OCI-LY1 (cell line): ENCODE measurements at regions not wholly inside any gene's neighbourhood (a gene's known extent, or its start where the extent isn't known, plus 50 kb on each side); places are given as distances from the start of the nearest gene placed in this dataset.
A peak's percentile ranks its signal among the peaks of the same experiment; 100 is the strongest.

Experiments used
- H2AFZ ChIP-seq: fragments of 200-600 bp; sonication (generic), shearing (Covaris generic); 2 replicates; pipeline ENCODE4 v1.6.0; 2014; ENCODE audit warnings: antibody characterized with exemption, mild to moderate bottlenecking, low read length
- H3F3A ChIP-seq: fragments of 200-600 bp; sonication (generic), shearing (Covaris generic); 2 replicates; pipeline ENCODE4 v1.6.0; 2014; ENCODE audit warnings: mild to moderate bottlenecking, antibody characterized with exemption, low read length, moderate library complexity; ENCODE audit not compliant: insufficient read depth
- H3K27ac ChIP-seq: fragments of 200-600 bp; sonication (generic); 2 replicates; pipeline ENCODE4 v1.5.1; 2014; ENCODE audit warnings: low read length, mixed run types, mild to moderate bottlenecking, low read depth; ENCODE audit not compliant: poor library complexity, severe bottlenecking
- H3K27me3 ChIP-seq: fragments of 200-600 bp; sonication (generic); 2 replicates; pipeline ENCODE4 v1.6.0; 2014; ENCODE audit warnings: antibody characterized with exemption, mild to moderate bottlenecking, low read length, moderate library complexity; ENCODE audit not compliant: insufficient read depth
- H3K36me3 ChIP-seq: fragments of 200-600 bp; sonication (generic); 2 replicates; pipeline ENCODE4 v1.6.1; 2014; ENCODE audit warnings: mild to moderate bottlenecking, antibody characterized with exemption, low read length, moderate library complexity, mixed read lengths; ENCODE audit not compliant: insufficient read depth
- H3K4me1 ChIP-seq: fragments of 200-600 bp; sonication (generic); 2 replicates; pipeline ENCODE4 v1.5.1; 2014; ENCODE audit warnings: mild to moderate bottlenecking, low read length, moderate library complexity; ENCODE audit not compliant: insufficient read depth, severe bottlenecking
- H3K4me2 ChIP-seq: fragments of 200-600 bp; sonication (generic), shearing (Covaris generic); 2 replicates; pipeline ENCODE4 v1.6.1; 2014; ENCODE audit warnings: low read length
- H3K4me3 ChIP-seq: fragments of 200-600 bp; sonication (generic); 2 replicates; pipeline ENCODE4 v1.5.1; 2014; ENCODE audit warnings: low read length, low read depth, mild to moderate bottlenecking, mixed read lengths; ENCODE audit not compliant: poor library complexity, severe bottlenecking
- H3K79me2 ChIP-seq: fragments of 200-600 bp; shearing (Covaris generic); 2 replicates; pipeline ENCODE4 v1.6.1; 2016; ENCODE audit warnings: mixed run types, low read length, mixed read lengths; ENCODE audit not compliant: insufficient read depth
- H3K9ac ChIP-seq: fragments of 200-600 bp; sonication (generic), shearing (Covaris generic); 2 replicates; pipeline ENCODE4 v1.6.1; 2014; ENCODE audit warnings: mild to moderate bottlenecking, low read length, mixed read lengths
- H3K9me2 ChIP-seq: fragments of 200-600 bp; sonication (generic), shearing (Covaris generic); 2 replicates; pipeline ENCODE4 v1.6.1; 2014; ENCODE audit warnings: low read depth, mild to moderate bottlenecking, low read length, mixed read lengths
- H3K9me3 ChIP-seq: fragments of 200-600 bp; shearing (Covaris generic); 2 replicates; pipeline ENCODE4 v1.6.1; 2014; ENCODE audit warnings: low read length, mixed read lengths
- H4K20me1 ChIP-seq: fragments of 200-600 bp; sonication (generic), shearing (Covaris generic); 2 replicates; pipeline ENCODE4 v1.6.0; 2016; ENCODE audit warnings: mild to moderate bottlenecking, low read length; ENCODE audit not compliant: insufficient read depth
- EZH2 ChIP-seq: fragments of 200-600 bp; sonication (generic), shearing (Covaris generic); IDR thresholded peaks from 2 replicates; pipeline ENCODE4 v1.8.0; 2017; ENCODE audit warnings: borderline replicate concordance, mixed run types, mild to moderate bottlenecking, antibody characterized with exemption, low read length, moderate library complexity, mixed read lengths
- TF ChIP-seq, protein P1 (sequence below): fragments of 200-600 bp; sonication (generic), shearing (Covaris generic); IDR thresholded peaks from 2 replicates; pipeline ENCODE4 v1.5.1; 2017; ENCODE audit warnings: mild to moderate bottlenecking, antibody characterized with exemption, low read length, moderate library complexity, mixed read lengths

DNA sequence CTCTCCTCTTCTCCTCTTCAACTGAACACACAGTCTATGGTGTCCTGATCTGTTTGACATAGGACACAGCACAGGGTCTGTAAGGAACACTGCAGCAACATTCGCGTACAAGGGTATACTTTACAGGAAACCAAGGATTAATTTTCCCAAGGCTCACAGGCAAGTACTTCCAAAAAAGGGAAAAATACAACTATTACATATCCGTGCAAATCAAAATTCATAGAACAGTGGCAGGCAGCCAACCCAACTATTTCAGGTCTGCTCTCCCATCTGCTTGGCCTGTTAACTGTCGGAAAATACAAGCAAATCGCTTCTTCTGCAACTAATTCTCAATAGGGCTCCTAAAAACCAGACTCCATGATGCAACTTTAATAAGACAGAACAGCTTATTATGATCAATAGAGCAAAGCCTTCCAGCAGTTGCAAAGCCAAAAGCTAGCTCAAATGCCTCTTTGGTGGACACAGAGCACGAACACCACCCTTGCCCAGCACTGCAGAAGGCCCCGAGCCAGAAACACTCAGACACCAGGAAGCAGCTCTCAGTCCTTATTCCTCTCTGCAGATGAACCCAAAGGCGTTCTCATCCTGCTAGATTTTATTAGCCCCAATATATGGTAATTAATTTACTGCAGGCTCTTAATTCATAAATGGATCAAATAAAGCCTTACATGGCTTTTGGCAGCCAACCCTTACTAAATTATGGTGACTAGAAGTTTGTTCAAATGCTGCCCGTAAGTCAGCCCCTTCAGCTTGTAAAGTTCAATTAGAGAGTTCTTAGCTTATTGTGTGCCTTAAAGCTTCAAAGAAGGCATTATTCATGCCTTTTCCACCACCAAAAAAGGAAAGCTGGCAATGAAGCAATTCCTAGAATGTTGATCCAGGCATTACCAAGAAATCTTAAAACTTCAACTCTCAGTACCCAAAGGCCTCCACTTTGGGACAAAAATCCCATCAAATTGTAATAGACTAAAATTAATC lies 68.8 kb downstream of the ZNF608 start:
- H2AFZ ChIP-seq = no peak overlapping the region

DNA sequence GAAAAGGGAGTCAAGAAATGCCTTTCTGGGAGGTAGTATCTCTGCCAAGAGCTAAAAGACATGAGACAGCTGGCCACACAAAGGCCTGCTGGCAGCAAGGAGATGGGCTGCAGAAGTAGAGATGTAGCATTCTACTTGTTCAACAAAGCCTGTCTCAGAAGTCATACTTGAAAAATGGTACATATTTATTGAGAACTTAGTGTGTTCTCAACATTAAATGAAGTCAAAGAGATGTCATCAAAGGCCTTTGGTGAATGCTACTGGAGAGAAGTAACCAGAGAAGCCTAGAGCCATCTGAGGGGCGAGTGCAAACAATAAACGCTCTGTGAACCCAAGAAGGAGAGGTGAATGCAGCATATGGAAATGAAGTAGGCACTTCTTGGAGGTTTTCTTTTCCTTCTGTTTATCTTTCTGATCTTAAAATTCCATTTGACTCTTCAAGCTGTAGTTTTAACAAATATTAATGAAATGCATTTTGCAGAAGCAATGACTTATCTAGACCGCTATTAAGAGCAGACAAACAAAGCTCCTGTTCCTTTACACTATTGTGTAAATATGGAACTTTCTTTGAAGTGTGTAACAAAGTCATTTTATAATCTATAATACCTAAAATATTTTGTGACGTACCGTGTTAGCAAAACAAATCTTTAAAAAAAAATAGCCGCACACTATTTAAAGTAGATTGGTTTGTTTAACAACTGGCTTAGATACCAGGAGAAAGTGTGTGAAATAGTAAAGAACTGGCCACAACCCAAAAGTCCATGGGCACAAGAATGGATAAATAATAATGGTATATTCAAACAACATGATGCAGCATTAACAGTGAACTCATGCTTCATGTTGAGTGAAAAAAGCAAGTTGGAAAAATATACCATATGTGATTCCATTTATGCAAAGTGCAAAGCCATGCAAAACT lies 70.2 kb downstream of the ZNF608 start:
- H3K4me2 ChIP-seq = no peak overlapping the region
- H3K79me2 ChIP-seq = peaks cover 98% of the 10 kb centered on the region
- H3K27ac ChIP-seq = peak overlapping the region; percentile 5
- H3K4me3 ChIP-seq = no peak overlapping the region
- peaks cover 92% of the 10 kb centered on the region for H3K4me1 ChIP-seq
- no peak overlapping the region for H3K9ac ChIP-seq
- no peaks in the 10 kb centered on the region for H3K27me3 ChIP-seq
- H3K9me3 ChIP-seq = no peaks in the 10 kb centered on the region
- H3F3A ChIP-seq = no peaks in the 10 kb centered on the region
- peaks cover 26% of the 10 kb centered on the region; the same call in 1 of the 2 replicates for H3K36me3 ChIP-seq
- H4K20me1 ChIP-seq = no peaks in the 10 kb centered on the region
- TF ChIP-seq EZH2 = no peak
- TF ChIP-seq, protein P1, sequence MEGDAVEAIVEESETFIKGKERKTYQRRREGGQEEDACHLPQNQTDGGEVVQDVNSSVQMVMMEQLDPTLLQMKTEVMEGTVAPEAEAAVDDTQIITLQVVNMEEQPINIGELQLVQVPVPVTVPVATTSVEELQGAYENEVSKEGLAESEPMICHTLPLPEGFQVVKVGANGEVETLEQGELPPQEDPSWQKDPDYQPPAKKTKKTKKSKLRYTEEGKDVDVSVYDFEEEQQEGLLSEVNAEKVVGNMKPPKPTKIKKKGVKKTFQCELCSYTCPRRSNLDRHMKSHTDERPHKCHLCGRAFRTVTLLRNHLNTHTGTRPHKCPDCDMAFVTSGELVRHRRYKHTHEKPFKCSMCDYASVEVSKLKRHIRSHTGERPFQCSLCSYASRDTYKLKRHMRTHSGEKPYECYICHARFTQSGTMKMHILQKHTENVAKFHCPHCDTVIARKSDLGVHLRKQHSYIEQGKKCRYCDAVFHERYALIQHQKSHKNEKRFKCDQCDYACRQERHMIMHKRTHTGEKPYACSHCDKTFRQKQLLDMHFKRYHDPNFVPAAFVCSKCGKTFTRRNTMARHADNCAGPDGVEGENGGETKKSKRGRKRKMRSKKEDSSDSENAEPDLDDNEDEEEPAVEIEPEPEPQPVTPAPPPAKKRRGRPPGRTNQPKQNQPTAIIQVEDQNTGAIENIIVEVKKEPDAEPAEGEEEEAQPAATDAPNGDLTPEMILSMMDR = no peak
- no peaks in the 10 kb centered on the region for H3K9me2 ChIP-seq
- no peak overlapping the region for H2AFZ ChIP-seq

More for the DNA sequence above, 68.8 kb downstream of the ZNF608 start:
- peaks cover 79% of the 10 kb centered on the region for H3K4me1 ChIP-seq
- no peaks in the 10 kb centered on the region for H4K20me1 ChIP-seq
- H3K4me3 ChIP-seq = peak overlapping the region; percentile 9
- TF ChIP-seq, protein P1 = no peak
- peak overlapping the region; percentile 37; the same call in 1 of the 2 replicates for H3K9ac ChIP-seq
- no peaks in the 10 kb centered on the region for H3K9me3 ChIP-seq
- H3K9me2 ChIP-seq = no peaks in the 10 kb centered on the region
- H3K79me2 ChIP-seq = peaks cover 98% of the 10 kb centered on the region
- H3F3A ChIP-seq = no peaks in the 10 kb centered on the region
- no peaks in the 10 kb centered on the region for H3K27me3 ChIP-seq
- H3K27ac ChIP-seq = peak overlapping the region; percentile 61
- H3K4me2 ChIP-seq = peak overlapping the region; percentile 52
- H3K36me3 ChIP-seq = peaks cover 32% of the 10 kb centered on the region; the same call in 1 of the 2 replicates

DNA sequence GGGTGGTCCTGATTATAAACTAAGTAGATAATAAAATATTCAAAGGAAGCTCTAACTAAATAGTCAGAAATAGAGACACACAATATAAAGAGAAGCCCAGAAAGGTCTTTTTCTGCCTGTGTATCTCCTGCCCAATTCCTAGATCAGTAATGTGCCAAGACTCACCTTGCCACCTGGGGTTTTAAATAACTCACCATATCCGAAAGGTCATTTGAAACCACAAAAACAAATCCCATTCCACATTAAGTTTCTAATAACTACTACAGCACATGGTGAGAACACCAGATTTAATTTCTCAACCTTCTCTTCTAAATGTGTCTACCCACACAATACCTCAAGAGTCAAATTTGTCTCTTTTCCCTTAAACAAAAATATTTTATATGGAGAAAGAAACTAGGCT lies 75.2 kb downstream of the ZNF608 start:
- Histone ChIP-seq H3K27ac (peak overlapping the region; percentile 22), H3K27me3 (no peaks in the 10 kb centered on the region), H3K4me3 (no peak overlapping the region), H3K4me1 (peaks cover 90% of the 10 kb centered on the region), H3F3A (no peaks in the 10 kb centered on the region), H3K9ac (no peak overlapping the region; the same call in 1 of the 2 replicates), H4K20me1 (no peaks in the 10 kb centered on the region), H3K9me3 (no peaks in the 10 kb centered on the region), H2AFZ (no peak overlapping the region), H3K9me2 (no peaks in the 10 kb centered on the region), H3K4me2 (no peak overlapping the region), H3K36me3 (peaks cover 4% of the 10 kb centered on the region; the same call in 1 of the 2 replicates), H3K79me2 (peaks cover 96% of the 10 kb centered on the region)
- TF ChIP-seq EZH2 = no peak
- TF ChIP-seq, protein P1 = no peak
